NOMO-1 (cell line): ENCODE measurements at regions not wholly inside any gene's neighbourhood (a gene's known extent, or its start where the extent isn't known, plus 50 kb on each side); places are given as distances from the start of the nearest gene placed in this dataset.
"Not testable (repeated sequence)": the region's sequence is repeated elsewhere in the genome, so short reads cannot be mapped to it uniquely, and the experiment has no call there.

Experiments
- DNase-seq, 2 experiments: peaks; one replicate each; lab custom pipeline; 2025; ENCODE audit not compliant: unreplicated experiment in 2 of 2; lab: John Stamatoyannopoulos, UW

- no peak for DNase-seq
These were observed 396.0 kb upstream of the ADGRB3 start for GRCh38 chr6:68239034-68239433.

GRCh38 chr6:68238097-68238601 is 396.9 kb upstream of the ADGRB3 start:
- DNase-seq: no peak

GRCh38 chr6:68237205-68237604 is 397.9 kb upstream of the ADGRB3 start:
- DNase-seq: no peak

- DNase-seq: no peak
These were observed 399.7 kb upstream of the ADGRB3 start for GRCh38 chr6:68235326-68235784.

- DNase-seq: no peak
These were observed 401.5 kb upstream of the ADGRB3 start for GRCh38 chr6:68233623-68234022.

GRCh38 chr6:68229566-68229965 is 405.5 kb upstream of the ADGRB3 start:
- no peak for DNase-seq

- DNase-seq: no peak
These were observed 408.6 kb upstream of the ADGRB3 start for GRCh38 chr6:68226460-68226859.

GRCh38 chr6:68225729-68226128 is 409.4 kb upstream of the ADGRB3 start:
- DNase-seq: no peak

GRCh38 chr6:68211242-68211795 is 423.8 kb upstream of the ADGRB3 start:
- DNase-seq: no peak

GRCh38 chr6:68207612-68208011 is 427.5 kb upstream of the ADGRB3 start:
- not testable (repeated sequence) for DNase-seq

- no peak for DNase-seq
These were observed 434.2 kb upstream of the ADGRB3 start for GRCh38 chr6:68200929-68201328.

GRCh38 chr6:68197356-68197755 is 437.7 kb upstream of the ADGRB3 start:
- DNase-seq: no peak

GRCh38 chr6:68196645-68197044 is 438.4 kb upstream of the ADGRB3 start:
- DNase-seq: no peak

GRCh38 chr6:68195753-68196152 is 439.3 kb upstream of the ADGRB3 start:
- DNase-seq: not testable (repeated sequence)

GRCh38 chr6:68194846-68195478 is 440.1 kb upstream of the ADGRB3 start:
- DNase-seq: no peak

- no peak for DNase-seq
These were observed 442.1 kb upstream of the ADGRB3 start for GRCh38 chr6:68192988-68193387.

- no peak for DNase-seq
These were observed 445.8 kb upstream of the ADGRB3 start for GRCh38 chr6:68189217-68189815.

GRCh38 chr6:68186870-68187269 is 448.2 kb upstream of the ADGRB3 start:
- no peak for DNase-seq

- DNase-seq: no peak
These were observed 452.7 kb upstream of the ADGRB3 start for GRCh38 chr6:68182386-68182785.

- not testable (repeated sequence) for DNase-seq
These were observed 454.1 kb upstream of the ADGRB3 start for GRCh38 chr6:68181027-68181426.

- no peak for DNase-seq
These were observed 461.5 kb upstream of the ADGRB3 start for GRCh38 chr6:68173616-68174015.

- no peak for DNase-seq
These were observed 465.2 kb upstream of the ADGRB3 start for GRCh38 chr6:68169922-68170321.
